ENCODE measurements at regions not wholly inside any gene's neighbourhood (a gene's known extent, or its start where the extent isn't known, plus 50 kb on each side); places are given as distances from the start of the nearest gene placed in this dataset.

DNA sequence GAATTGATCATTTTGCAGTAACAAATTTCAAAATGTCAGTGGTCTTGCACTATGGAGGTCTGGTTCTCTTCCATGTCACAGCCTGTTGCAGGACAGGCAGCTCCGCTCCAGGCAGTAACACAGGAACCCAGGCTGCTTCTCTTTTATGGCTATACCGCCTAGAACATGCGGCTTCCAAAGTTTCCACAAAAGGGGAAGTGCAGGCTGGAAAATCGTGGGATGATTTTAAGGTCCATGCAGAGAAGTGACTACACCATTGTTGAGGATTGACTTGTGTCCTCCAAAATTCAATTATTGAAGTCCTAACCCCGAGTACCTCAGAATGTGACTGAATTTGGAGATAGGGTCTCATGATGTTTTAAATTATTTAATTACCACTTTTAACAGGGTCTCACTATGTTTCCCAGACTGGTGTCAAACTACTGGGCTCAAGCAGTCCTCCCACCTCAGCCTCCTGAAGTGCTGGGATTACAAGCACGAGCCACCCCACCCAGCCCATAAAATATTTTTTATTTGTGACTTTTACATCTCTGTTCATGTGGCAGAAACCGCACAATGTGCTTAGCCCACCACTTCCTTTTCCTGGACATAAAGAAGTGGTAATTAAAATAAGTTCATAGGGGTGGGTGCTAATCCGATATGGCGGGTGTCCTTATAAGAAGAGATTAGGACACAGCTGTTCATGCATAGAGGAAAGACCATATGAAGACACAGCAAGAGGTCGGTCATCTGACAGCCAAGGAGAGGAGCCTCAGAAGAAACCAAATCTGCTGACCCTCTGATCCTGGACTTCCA is 279.2 kb upstream of the RPL38 start:
- no peak for TF ChIP-seq SUZ12 (IDR thresholded peaks at IDR 0.05)
- no peak for TF ChIP-seq FOXM1 (IDR thresholded peaks at IDR 0.05; ENCODE audit: borderline replicate concordance)
- no peak for TF ChIP-seq FOXA1 (IDR thresholded peaks at IDR 0.05)
- no peak for TF ChIP-seq NFRKB (IDR thresholded peaks at IDR 0.05)
- no peak for TF ChIP-seq L3MBTL2 (conservative IDR thresholded peaks at IDR 0.05)

Data from HEK293T (cell line).